Hepatocyte (in vitro differentiated cells): ENCODE measurements at regions not wholly inside any gene's neighbourhood (a gene's known extent, or its start where the extent isn't known, plus 50 kb on each side); places are given as distances from the start of the nearest gene placed in this dataset.

Experiments
- DNase-seq: peaks from one replicate; pipeline ENCODE4 v3.0.0-alpha.2; 2016; ENCODE audit warnings: low spot score
- H2AFZ ChIP-seq: fragments of 200-600 bp; sonication (generic); 2 replicates; pipeline ENCODE4 v1.6.0; 2016; ENCODE audit warnings: antibody characterized with exemption, mild to moderate bottlenecking
- H3K27ac ChIP-seq: fragments of 200-600 bp; sonication (generic); 2 replicates; pipeline ENCODE4 v1.5.1; 2016; ENCODE audit warnings: mild to moderate bottlenecking
- H3K27me3 ChIP-seq: fragments of 200-600 bp; sonication (generic); 2 replicates; pipeline ENCODE4 v1.6.1; 2016
- H3K36me3 ChIP-seq: fragments of 200-600 bp; sonication (generic); replicated peaks from 2 replicates; pipeline ENCODE4 v1.5.1; 2016; ENCODE audit warnings: low read depth; ENCODE audit not compliant: insufficient read depth
- H3K4me1 ChIP-seq: fragments of 200-600 bp; sonication (generic); 2 replicates; pipeline ENCODE4 v1.5.1; 2016; ENCODE audit warnings: mild to moderate bottlenecking, moderate library complexity; ENCODE audit not compliant: insufficient read depth
- H3K4me2 ChIP-seq: fragments of 200-600 bp; sonication (generic); 2 replicates; pipeline ENCODE4 v1.6.0; 2016
- H3K4me3 ChIP-seq: fragments of 200-600 bp; sonication (generic); 2 replicates; pipeline ENCODE4 v1.5.1; 2016; ENCODE audit warnings: mild to moderate bottlenecking
- H3K79me2 ChIP-seq: fragments of 200-600 bp; sonication (generic); 2 replicates; pipeline ENCODE4 v1.6.0; 2017; ENCODE audit warnings: mild to moderate bottlenecking
- H3K9me2 ChIP-seq: fragments of 200-600 bp; sonication (generic); replicated peaks from 2 replicates; pipeline ENCODE4 v1.6.0; 2017; ENCODE audit warnings: mild to moderate bottlenecking; ENCODE audit not compliant: insufficient read depth
- H3K9me3 ChIP-seq: fragments of 200-600 bp; sonication (generic); 2 replicates; pipeline ENCODE4 v1.5.1; 2016; ENCODE audit warnings: low read depth, mild to moderate bottlenecking
- H4K20me1 ChIP-seq: fragments of 200-600 bp; sonication (generic); 2 replicates; pipeline ENCODE4 v1.6.0; 2016; ENCODE audit warnings: mild to moderate bottlenecking; ENCODE audit not compliant: insufficient read depth, poor library complexity, severe bottlenecking
- EZH2 ChIP-seq: fragments of 200-600 bp; sonication (generic); IDR thresholded peaks from 2 replicates; pipeline ENCODE4 v1.6.1; 2016; ENCODE audit warnings: antibody characterized with exemption, mild to moderate bottlenecking, borderline replicate concordance
- EZH2phosphoT487 ChIP-seq: fragments of 200-600 bp; sonication (generic); IDR thresholded peaks from one replicate; pipeline ENCODE4 v1.6.1; 2018; ENCODE audit warnings: antibody characterized with exemption, mild to moderate bottlenecking, low read depth, moderate library complexity; ENCODE audit not compliant: unreplicated experiment, severe bottlenecking
- WGBS: methylation state at CpG from one replicate; pipeline ENCODE4 v1.1.6; 2016; ENCODE audit warnings: low lambda C conversion rate; ENCODE audit errors: missing lambda C conversion rate; 5-methylcytosine and 5-hydroxymethylcytosine counted together
- TF ChIP-seq, protein P1 (sequence below): fragments of 200-600 bp; sonication (generic); IDR thresholded peaks from 2 replicates; pipeline ENCODE4 v1.5.1; 2016; ENCODE audit warnings: antibody characterized with exemption, mild to moderate bottlenecking; ENCODE audit not compliant: poor library complexity

DNA sequence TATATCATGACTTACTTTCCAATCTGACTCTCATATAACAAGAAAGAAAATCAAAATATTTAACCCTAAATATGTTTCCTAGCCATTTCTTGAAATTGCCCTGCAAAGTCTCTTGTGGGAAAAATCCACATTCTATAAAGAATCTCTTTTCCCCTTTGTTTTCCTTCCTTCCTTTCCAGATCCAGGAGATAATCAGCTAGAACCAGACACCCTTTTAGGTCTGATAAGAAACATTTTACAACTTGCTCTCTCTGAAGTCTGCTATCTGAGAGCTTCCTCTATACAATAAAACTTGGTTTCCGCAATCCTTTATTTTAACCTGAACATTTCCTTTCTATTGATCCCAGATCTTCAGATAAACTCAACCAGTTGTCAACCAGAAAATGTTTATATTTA lies 100.5 kb upstream of the RNU6-1 start:
- Histone ChIP-seq H3K79me2 (no peaks in the 10 kb centered on the region), H3K9me3 (no peaks in the 10 kb centered on the region), H3K4me2 (no peak overlapping the region), H4K20me1 (no peaks in the 10 kb centered on the region), H3K4me3 (no peak overlapping the region), H3K9me2 (no peaks in the 10 kb centered on the region), H3K27me3 (no peaks in the 10 kb centered on the region), H2AFZ (no peak overlapping the region), H3K27ac (peak overlapping the region; percentile 41), H3K4me1 (peaks cover 32% of the 10 kb centered on the region), H3K36me3 (no peaks in the 10 kb centered on the region)
- no peak for DNase-seq
- WGBS, result 76% methylated on average over 1 of the region's 1 CpG
- no peak for TF ChIP-seq EZH2phosphoT487
- TF ChIP-seq, protein P1, sequence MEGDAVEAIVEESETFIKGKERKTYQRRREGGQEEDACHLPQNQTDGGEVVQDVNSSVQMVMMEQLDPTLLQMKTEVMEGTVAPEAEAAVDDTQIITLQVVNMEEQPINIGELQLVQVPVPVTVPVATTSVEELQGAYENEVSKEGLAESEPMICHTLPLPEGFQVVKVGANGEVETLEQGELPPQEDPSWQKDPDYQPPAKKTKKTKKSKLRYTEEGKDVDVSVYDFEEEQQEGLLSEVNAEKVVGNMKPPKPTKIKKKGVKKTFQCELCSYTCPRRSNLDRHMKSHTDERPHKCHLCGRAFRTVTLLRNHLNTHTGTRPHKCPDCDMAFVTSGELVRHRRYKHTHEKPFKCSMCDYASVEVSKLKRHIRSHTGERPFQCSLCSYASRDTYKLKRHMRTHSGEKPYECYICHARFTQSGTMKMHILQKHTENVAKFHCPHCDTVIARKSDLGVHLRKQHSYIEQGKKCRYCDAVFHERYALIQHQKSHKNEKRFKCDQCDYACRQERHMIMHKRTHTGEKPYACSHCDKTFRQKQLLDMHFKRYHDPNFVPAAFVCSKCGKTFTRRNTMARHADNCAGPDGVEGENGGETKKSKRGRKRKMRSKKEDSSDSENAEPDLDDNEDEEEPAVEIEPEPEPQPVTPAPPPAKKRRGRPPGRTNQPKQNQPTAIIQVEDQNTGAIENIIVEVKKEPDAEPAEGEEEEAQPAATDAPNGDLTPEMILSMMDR, result no peak
- TF ChIP-seq EZH2, result no peak

DNA sequence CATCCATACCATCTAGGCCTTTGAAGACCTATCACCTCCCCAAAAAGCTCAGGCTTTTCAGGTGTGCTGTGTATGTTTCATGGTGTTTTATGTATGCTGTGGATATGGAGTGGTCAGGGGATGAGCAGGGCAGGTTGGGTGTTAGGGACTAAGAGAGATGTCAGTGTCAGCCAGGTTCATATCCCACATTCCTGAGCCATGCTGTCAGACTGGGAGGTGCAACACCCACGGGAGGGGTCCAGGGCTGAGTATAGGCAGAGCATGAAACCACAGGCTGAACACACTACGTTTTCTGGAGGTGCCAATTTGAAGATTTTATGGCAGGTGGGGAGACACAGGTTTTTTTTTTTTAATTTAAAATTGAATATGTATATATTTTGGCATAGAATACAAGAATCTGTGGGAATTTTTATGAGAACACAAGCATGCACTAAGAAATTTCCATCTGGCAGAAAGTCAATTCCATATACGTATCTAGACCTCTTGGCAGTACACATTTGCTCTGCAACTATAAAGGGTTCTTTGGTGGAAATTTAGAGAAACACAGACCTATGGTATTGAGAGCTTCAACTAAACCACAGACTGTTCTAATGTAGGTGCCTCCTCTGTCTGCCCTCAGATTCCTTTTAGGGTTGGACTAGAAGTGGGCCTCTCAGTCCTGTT lies 101.9 kb upstream of the RNU6-1 start:
- no peak for TF ChIP-seq EZH2phosphoT487
- no peak for TF ChIP-seq EZH2
- TF ChIP-seq, protein P1, result no peak
- no peaks in the 10 kb centered on the region for H3K27me3 ChIP-seq
- no peaks in the 10 kb centered on the region for H3K79me2 ChIP-seq
- no peaks in the 10 kb centered on the region for H4K20me1 ChIP-seq
- peaks cover 47% of the 10 kb centered on the region for H3K4me1 ChIP-seq
- no peaks in the 10 kb centered on the region for H3K9me3 ChIP-seq
- no peak overlapping the region for H3K4me3 ChIP-seq
- H3K9me2 ChIP-seq, result no peaks in the 10 kb centered on the region
- peak; percentile 74 for DNase-seq
- 33% methylated on average over 3 of the region's 3 CpGs for WGBS
- no peak overlapping the region for H2AFZ ChIP-seq
- no peak overlapping the region for H3K4me2 ChIP-seq
- peak overlapping the region; percentile 41 for H3K27ac ChIP-seq
- no peaks in the 10 kb centered on the region for H3K36me3 ChIP-seq

DNA sequence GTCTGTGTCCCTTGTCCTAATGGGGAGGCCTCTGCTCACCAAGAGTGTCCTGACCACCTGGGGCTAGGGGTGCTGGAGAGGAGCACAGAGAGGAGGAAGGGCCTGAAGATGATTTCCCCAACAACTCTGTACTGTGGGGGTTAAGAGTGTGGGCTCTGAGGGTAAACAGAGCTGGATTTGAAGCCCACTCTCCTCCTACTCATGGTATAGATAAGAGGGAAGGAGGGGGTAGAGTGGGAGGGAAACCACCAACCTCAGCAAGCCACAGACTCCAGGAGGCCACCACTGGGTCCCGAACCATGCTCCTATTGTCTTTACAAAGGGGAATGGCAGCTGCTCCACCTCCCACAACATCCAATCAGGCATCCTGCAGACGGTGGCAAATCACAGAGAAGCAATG lies 103.6 kb upstream of the RNU6-1 start:
- H3K79me2 ChIP-seq, result no peaks in the 10 kb centered on the region
- no peaks in the 10 kb centered on the region for H3K9me2 ChIP-seq
- no peak for TF ChIP-seq EZH2
- TF ChIP-seq, protein P1, result no peak
- no peak for TF ChIP-seq EZH2phosphoT487
- H3K4me3 ChIP-seq, result no peak overlapping the region
- no peaks in the 10 kb centered on the region for H3K36me3 ChIP-seq
- H3K27me3 ChIP-seq, result no peaks in the 10 kb centered on the region
- H3K27ac ChIP-seq, result no peak overlapping the region
- H4K20me1 ChIP-seq, result no peaks in the 10 kb centered on the region
- H3K4me2 ChIP-seq, result no peak overlapping the region
- H2AFZ ChIP-seq, result no peak overlapping the region
- DNase-seq, result no peak
- H3K9me3 ChIP-seq, result no peaks in the 10 kb centered on the region
- WGBS, result 93% methylated on average over 1 of the region's 2 CpGs
- H3K4me1 ChIP-seq, result peaks cover 56% of the 10 kb centered on the region
